ENCODE measurements at regions not wholly inside any gene's neighbourhood (a gene's known extent, or its start where the extent isn't known, plus 50 kb on each side); places are given as distances from the start of the nearest gene placed in this dataset.
"Not testable (repeated sequence)": the region's sequence is repeated elsewhere in the genome, so short reads cannot be mapped to it uniquely, and the experiment has no call there.

DNA sequence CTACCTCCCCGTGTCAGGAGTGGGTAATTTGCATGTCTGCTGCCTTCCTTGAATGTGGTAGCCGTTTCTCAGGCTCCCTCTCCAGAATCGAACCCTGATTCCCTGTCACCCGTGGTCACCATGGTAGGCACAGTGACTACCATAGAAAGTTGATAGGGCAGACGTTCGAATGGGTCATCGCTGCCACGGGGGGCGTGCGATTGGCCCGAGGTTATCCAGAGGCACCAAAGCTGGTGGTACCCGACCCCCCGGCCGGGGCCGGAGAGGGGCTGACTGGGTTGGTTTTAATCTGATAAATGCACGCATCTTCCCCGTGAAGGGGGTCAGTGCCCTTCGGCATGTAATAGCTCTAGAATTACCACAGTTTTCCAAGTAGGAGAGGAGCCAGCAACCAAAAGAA lies 770.0 kb upstream of the DEFB115 start:
- H3K4ac ChIP-seq (ENCODE audit: low read depth, low read length); H3K56ac ChIP-seq (ENCODE audit: extremely low read depth, insufficient read depth, low read length); H3K27me3 ChIP-seq (ENCODE audit: control insufficient read depth, insufficient read depth, low read length); H3K27ac ChIP-seq (ENCODE audit: insufficient read depth, low read length); H4K5ac ChIP-seq (ENCODE audit: low read depth, low read length); H4K20me1 ChIP-seq (ENCODE audit: insufficient read depth, low read length); in situ Hi-C loops (cut with MboI; ENCODE audit: low sequenced_read_pairs); H2AK5ac ChIP-seq (ENCODE audit: low read depth, low read length); H3K18ac ChIP-seq (ENCODE audit: low read depth, low read length); dilution Hi-C loops (cut with HindIII; ENCODE audit: low sequenced_read_pairs, unreplicated experiment); H2BK5ac ChIP-seq (ENCODE audit: low read depth, low read length, poor library complexity, severe bottlenecking); H4K8ac ChIP-seq (ENCODE audit: low read depth in 2 of 2, low read length in 2 of 2); H3K4me3 ChIP-seq (ENCODE audit: insufficient read depth, low read depth, low read length); POLR2A ChIA-PET (ENCODE audit: unreplicated experiment); H2BK15ac ChIP-seq (ENCODE audit: low read depth, low read length); BruUV-seq (replicated peaks); CTCF ChIA-PET; H3K9me1 ChIP-seq (ENCODE audit: insufficient read depth, low read length); intact Hi-C loops (cut with micrococcal nuclease); H3K4me2 ChIP-seq (ENCODE audit: low read depth, low read length); H3K36me3 ChIP-seq (ENCODE audit: control insufficient read depth, insufficient read depth, low read length); H3K14ac ChIP-seq (replicated peaks; ENCODE audit: low read depth, low read length); H2BK120ac ChIP-seq (ENCODE audit: low read depth, low read length); H4K91ac ChIP-seq (ENCODE audit: insufficient read depth, low read depth, low read length); H2BK20ac ChIP-seq (ENCODE audit: low read depth, low read length); H3K79me1 ChIP-seq (ENCODE audit: low read depth in 1 of 2, low read length in 2 of 2); H2AK9ac ChIP-seq (replicated peaks; ENCODE audit: low read depth, low read length, poor library complexity); H3K4me1 ChIP-seq (ENCODE audit: control insufficient read depth, insufficient read depth, low read length); ATAC-seq (ENCODE audit: low read depth); DNase-seq; H3K23ac ChIP-seq (ENCODE audit: low read depth, low read length); H3K9ac ChIP-seq (ENCODE audit: low read depth, low read length); H2AFZ ChIP-seq (replicated peaks; ENCODE audit: low read length, poor library complexity): not testable (repeated sequence)
- whole genome bisulfite sequencing, 2 experiments (ENCODE audit: extremely low coverage in 2 of 2, insufficient read length in 1 of 2) = 84% methylated on average over 8 of the region's 18 CpGs; no CpG with 5 or more reads in 1 of the 2 experiments
- peaks cover 30% of the 10 kb centered on the region for H3K9me3 ChIP-seq (ENCODE audit: control insufficient read depth, insufficient read depth, low read length)
